Type B pancreatic cell (in vitro differentiated cells): ENCODE measurements at regions not wholly inside any gene's neighbourhood (a gene's known extent, or its start where the extent isn't known, plus 50 kb on each side); places are given as distances from the start of the nearest gene placed in this dataset.
"Not testable (repeated sequence)": the region's sequence is repeated elsewhere in the genome, so short reads cannot be mapped to it uniquely, and the experiment has no call there.

Source experiments
- DNase-seq: peaks from one replicate; pipeline ENCODE4 v3.0.0; 2021; ENCODE audit warnings: mixed read lengths; ENCODE audit not compliant: unreplicated experiment; ENCODE audit errors: extremely low spot score
- H3K27ac Mint-ChIP-seq: 2 replicates; pipeline ENCODE4 v1.8.0; 2021; ENCODE audit warnings: mild to moderate bottlenecking, mixed read lengths
- H3K27me3 Mint-ChIP-seq: 2 replicates; pipeline ENCODE4 v1.8.0; 2021; ENCODE audit warnings: mixed read lengths
- H3K36me3 Mint-ChIP-seq: 2 replicates; pipeline ENCODE4 v1.8.0; 2021; ENCODE audit warnings: mixed read lengths
- H3K4me1 Mint-ChIP-seq: one replicate; pipeline ENCODE4 v1.8.0; 2021; ENCODE audit warnings: mixed read lengths; ENCODE audit not compliant: unreplicated experiment
- H3K4me3 Mint-ChIP-seq: 2 replicates; pipeline ENCODE4 v1.8.0; 2021; ENCODE audit warnings: mild to moderate bottlenecking, mixed read lengths
- H3K9me3 Mint-ChIP-seq: 2 replicates; pipeline ENCODE4 v1.8.0; 2021; ENCODE audit warnings: mixed read lengths
- TF ChIP-seq, protein P1 (sequence below): fragments of 200-600 bp; sonication (generic); conservative IDR thresholded peaks from 2 replicates; pipeline ENCODE4 v1.5.0; 2021; ENCODE audit warnings: antibody characterized with exemption, mild to moderate bottlenecking

DNA sequence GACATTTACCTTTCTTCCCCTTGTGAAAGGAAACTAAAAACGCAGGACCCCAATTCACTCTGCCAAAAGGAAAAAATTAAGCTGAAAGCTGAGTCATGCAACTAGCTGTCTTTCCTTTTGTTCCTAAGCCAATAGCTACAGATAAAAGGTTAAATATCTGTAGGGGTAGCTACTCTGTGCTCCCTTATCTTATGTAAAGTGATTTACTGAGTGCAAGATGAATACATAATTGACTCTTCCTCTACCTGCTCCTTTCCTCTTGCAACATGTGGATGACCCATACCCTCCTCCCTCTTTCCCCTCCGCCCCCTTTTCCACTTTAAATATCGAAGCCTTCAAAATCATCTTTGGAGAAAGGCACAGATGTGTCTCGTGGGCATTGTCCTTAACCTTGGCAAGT is 68.0 kb upstream of the ZNF157 start:
- H3K27me3 Mint-ChIP-seq = no peaks in the 10 kb centered on the region
- H3K9me3 Mint-ChIP-seq = no peaks in the 10 kb centered on the region
- peak overlapping the region; percentile 15 for H3K4me3 Mint-ChIP-seq
- no peaks in the 10 kb centered on the region for H3K36me3 Mint-ChIP-seq
- no peak for DNase-seq
- peak overlapping the region; percentile 86 for H3K27ac Mint-ChIP-seq
- no peaks in the 10 kb centered on the region for H3K4me1 Mint-ChIP-seq
- TF ChIP-seq, protein P1, sequence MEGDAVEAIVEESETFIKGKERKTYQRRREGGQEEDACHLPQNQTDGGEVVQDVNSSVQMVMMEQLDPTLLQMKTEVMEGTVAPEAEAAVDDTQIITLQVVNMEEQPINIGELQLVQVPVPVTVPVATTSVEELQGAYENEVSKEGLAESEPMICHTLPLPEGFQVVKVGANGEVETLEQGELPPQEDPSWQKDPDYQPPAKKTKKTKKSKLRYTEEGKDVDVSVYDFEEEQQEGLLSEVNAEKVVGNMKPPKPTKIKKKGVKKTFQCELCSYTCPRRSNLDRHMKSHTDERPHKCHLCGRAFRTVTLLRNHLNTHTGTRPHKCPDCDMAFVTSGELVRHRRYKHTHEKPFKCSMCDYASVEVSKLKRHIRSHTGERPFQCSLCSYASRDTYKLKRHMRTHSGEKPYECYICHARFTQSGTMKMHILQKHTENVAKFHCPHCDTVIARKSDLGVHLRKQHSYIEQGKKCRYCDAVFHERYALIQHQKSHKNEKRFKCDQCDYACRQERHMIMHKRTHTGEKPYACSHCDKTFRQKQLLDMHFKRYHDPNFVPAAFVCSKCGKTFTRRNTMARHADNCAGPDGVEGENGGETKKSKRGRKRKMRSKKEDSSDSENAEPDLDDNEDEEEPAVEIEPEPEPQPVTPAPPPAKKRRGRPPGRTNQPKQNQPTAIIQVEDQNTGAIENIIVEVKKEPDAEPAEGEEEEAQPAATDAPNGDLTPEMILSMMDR = no peak

DNA sequence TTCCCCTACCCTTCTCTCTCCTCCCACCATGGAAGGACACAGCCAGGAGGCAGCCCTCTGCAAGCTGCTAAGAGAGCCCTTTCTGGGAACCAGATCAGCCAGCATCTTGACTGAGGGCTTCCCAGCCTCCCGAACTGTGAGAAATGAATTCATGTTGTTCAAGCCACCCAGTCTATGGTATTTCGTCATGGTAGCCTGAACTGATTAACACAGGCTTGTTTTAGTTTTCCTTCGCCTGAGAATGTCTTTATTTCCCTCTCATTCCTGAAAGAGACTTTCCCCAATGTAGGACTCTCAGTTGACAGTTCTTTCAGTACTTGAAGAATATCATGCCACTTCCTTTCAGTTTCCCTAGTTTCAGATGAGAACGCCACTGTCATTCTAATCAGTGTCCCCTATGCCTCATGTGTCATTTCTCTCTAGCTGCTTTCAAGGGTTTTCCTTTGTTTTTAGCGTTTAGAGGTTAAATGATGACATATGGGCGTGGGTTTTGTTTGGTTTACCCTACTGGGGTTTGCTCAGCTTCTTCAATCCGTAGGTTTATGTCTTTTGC is 63.8 kb upstream of the ZNF157 start:
- H3K36me3 Mint-ChIP-seq, H3K4me3 Mint-ChIP-seq, H3K4me1 Mint-ChIP-seq, H3K9me3 Mint-ChIP-seq, H3K27ac Mint-ChIP-seq, H3K27me3 Mint-ChIP-seq, DNase-seq: not testable (repeated sequence)

- H3K4me3 Mint-ChIP-seq = no peak overlapping the region
- H3K27ac Mint-ChIP-seq = no peak overlapping the region
- TF ChIP-seq, protein P1 = peak; percentile 66
- no peaks in the 10 kb centered on the region for H3K36me3 Mint-ChIP-seq
- H3K9me3 Mint-ChIP-seq = no peaks in the 10 kb centered on the region
- DNase-seq = no peak
- H3K4me1 Mint-ChIP-seq = peaks cover 13% of the 10 kb centered on the region
- no peaks in the 10 kb centered on the region for H3K27me3 Mint-ChIP-seq
Measured at GRCh38 chrX:47311932-47312774, 58.2 kb upstream of the ZNF157 start.

DNA sequence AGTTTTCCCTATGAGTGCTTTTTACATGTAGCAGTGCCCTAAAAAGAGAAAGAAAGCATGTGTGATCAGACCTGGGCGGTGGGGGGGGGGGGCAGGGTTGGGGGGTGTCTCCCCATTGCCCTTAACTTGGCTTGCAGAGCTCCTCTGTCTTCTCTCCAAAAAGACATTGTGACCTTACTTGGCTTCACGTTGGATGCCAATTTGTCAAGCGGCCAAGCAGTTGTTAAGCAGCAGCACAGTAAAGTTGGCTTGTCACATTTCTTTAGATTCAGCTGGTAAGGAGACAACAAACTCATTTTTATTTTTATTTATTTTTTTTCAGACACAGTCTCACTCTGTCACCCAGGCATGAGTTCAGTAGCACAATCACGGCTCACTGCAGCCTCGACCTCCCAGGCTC is 57.3 kb upstream of the ZNF157 start:
- no peaks in the 10 kb centered on the region for H3K9me3 Mint-ChIP-seq
- DNase-seq = no peak
- TF ChIP-seq, protein P1 = no peak
- no peak overlapping the region for H3K4me3 Mint-ChIP-seq
- peaks cover 13% of the 10 kb centered on the region for H3K4me1 Mint-ChIP-seq
- no peak overlapping the region for H3K27ac Mint-ChIP-seq
- H3K27me3 Mint-ChIP-seq = no peaks in the 10 kb centered on the region
- no peaks in the 10 kb centered on the region for H3K36me3 Mint-ChIP-seq

DNA sequence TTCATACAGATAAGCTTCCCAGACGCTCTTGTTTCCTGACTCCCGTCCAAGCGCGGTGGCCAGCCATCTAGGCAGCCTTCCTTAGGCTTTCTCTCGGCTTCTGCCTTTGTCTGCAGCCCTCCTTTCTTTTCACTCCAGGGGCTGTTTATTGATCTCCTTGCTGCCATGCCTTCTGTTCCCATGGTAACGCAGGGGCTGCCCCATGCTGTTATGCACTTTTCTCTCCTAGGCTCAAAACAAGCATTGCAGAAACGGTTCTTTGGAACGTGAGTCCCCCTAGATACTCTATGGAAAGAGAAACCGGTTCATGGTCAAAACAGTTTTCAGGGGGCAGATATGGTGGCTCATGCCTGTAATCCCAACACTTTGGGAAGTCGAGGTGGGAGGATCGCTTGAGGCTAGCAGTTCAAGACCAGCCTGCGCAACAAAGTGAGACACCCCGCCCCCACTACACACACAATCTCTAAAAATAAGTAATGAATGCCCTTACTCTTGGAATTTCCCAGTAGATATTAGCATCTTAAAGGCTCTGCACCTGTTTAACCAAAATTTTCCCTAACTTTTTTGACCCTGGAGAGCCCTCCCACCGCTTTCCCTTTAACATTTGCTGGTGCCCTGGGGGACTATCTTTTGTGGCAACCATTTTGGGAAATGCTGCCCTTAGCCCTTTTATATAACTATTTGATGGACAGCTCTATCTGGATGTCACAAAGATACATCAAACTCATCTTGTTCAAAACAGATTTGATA is 53.9 kb upstream of the ZNF157 start:
- Mint-ChIP-seq H3K27me3 (no peaks in the 10 kb centered on the region), H3K27ac (peak overlapping the region; percentile 73), H3K9me3 (peaks cover 5% of the 10 kb centered on the region), H3K4me1 (peaks cover 16% of the 10 kb centered on the region), H3K36me3 (peaks cover 3% of the 10 kb centered on the region), H3K4me3 (peak overlapping the region; percentile 3)
- TF ChIP-seq, protein P1 = no peak
- no peak for DNase-seq
